ENCODE measurements at regions not wholly inside any gene's neighbourhood (a gene's known extent, or its start where the extent isn't known, plus 50 kb on each side); places are given as distances from the start of the nearest gene placed in this dataset.

- ATAC-seq (ENCODE audit: low read depth) (no peak), DNase-seq (ENCODE audit: low spot score in 2 of 2) (no peak)
- peaks cover 4% of the 10 kb centered on the region for H3K27me3 Mint-ChIP-seq
- H3K9me3 Mint-ChIP-seq: peaks cover 4% of the 10 kb centered on the region
- H3K4me1 Mint-ChIP-seq: no peaks in the 10 kb centered on the region
- H3K27ac Mint-ChIP-seq: no peak overlapping the region
- no peak overlapping the region for H3K4me3 Mint-ChIP-seq
- peaks cover 2% of the 10 kb centered on the region for H3K36me3 Mint-ChIP-seq
Measured at GRCh38 chr10:33521062-33521461, 186.6 kb upstream of the NRP1 start.

- ATAC-seq (ENCODE audit: low read depth): no peak
- H3K36me3 Mint-ChIP-seq: peaks cover 2% of the 10 kb centered on the region
Measured at GRCh38 chr10:33520223-33520622, 185.8 kb upstream of the NRP1 start.

GRCh38 chr10:33519130-33519860 lies 184.8 kb upstream of the NRP1 start:
- peaks cover 4% of the 10 kb centered on the region for H3K27me3 Mint-ChIP-seq
- ATAC-seq (ENCODE audit: low read depth) (no peak), DNase-seq (ENCODE audit: low spot score in 2 of 2) (no peak)
- no peak overlapping the region for H3K27ac Mint-ChIP-seq
- no peaks in the 10 kb centered on the region for H3K4me1 Mint-ChIP-seq
- H3K36me3 Mint-ChIP-seq: peaks cover 2% of the 10 kb centered on the region
- peaks cover 4% of the 10 kb centered on the region for H3K9me3 Mint-ChIP-seq
- H3K4me3 Mint-ChIP-seq: no peak overlapping the region

More at GRCh38 chr10:33520223-33520622, 185.8 kb upstream of the NRP1 start:
- Mint-ChIP-seq H3K27me3 (peaks cover 4% of the 10 kb centered on the region), H3K9me3 (peaks cover 4% of the 10 kb centered on the region), H3K4me1 (no peaks in the 10 kb centered on the region), H3K4me3 (no peak overlapping the region), H3K27ac (no peak overlapping the region)
- no peak for DNase-seq (ENCODE audit: low spot score in 2 of 2)

GRCh38 chr10:33510206-33510605 lies 175.7 kb upstream of the NRP1 start:
- no peak for ATAC-seq (ENCODE audit: low read depth)
- no peak for DNase-seq (ENCODE audit: low spot score in 2 of 2)
- Mint-ChIP-seq H3K4me3 (no peak overlapping the region), H3K4me1 (no peaks in the 10 kb centered on the region), H3K36me3 (no peaks in the 10 kb centered on the region), H3K9me3 (peaks cover 1% of the 10 kb centered on the region), H3K27me3 (no peaks in the 10 kb centered on the region), H3K27ac (no peak overlapping the region)

GRCh38 chr10:33509231-33509831 lies 174.9 kb upstream of the NRP1 start:
- Mint-ChIP-seq H3K27ac (no peak overlapping the region), H3K27me3 (no peaks in the 10 kb centered on the region), H3K9me3 (peaks cover 1% of the 10 kb centered on the region), H3K4me1 (no peaks in the 10 kb centered on the region), H3K36me3 (no peaks in the 10 kb centered on the region), H3K4me3 (no peak overlapping the region)
- DNase-seq (ENCODE audit: low spot score in 2 of 2) (no peak), ATAC-seq (ENCODE audit: low read depth) (no peak)

GRCh38 chr10:33507662-33508425 lies 173.4 kb upstream of the NRP1 start:
- Mint-ChIP-seq H3K4me1 (no peaks in the 10 kb centered on the region), H3K27ac (no peak overlapping the region), H3K36me3 (no peaks in the 10 kb centered on the region), H3K4me3 (no peak overlapping the region), H3K27me3 (no peaks in the 10 kb centered on the region), H3K9me3 (peaks cover 1% of the 10 kb centered on the region)
- no peak for DNase-seq (ENCODE audit: low spot score in 2 of 2)
- no peak for ATAC-seq (ENCODE audit: low read depth)

GRCh38 chr10:33506838-33507661 lies 172.6 kb upstream of the NRP1 start:
- H3K27ac Mint-ChIP-seq: no peak overlapping the region
- H3K9me3 Mint-ChIP-seq: peaks cover 1% of the 10 kb centered on the region
- ATAC-seq (ENCODE audit: low read depth) (no peak), DNase-seq (ENCODE audit: low spot score in 2 of 2) (no peak)
- no peaks in the 10 kb centered on the region for H3K4me1 Mint-ChIP-seq
- no peaks in the 10 kb centered on the region for H3K27me3 Mint-ChIP-seq
- H3K4me3 Mint-ChIP-seq: no peak overlapping the region
- H3K36me3 Mint-ChIP-seq: no peaks in the 10 kb centered on the region

GRCh38 chr10:33506391-33506790 lies 171.9 kb upstream of the NRP1 start:
- DNase-seq (ENCODE audit: low spot score in 2 of 2) (no peak), ATAC-seq (ENCODE audit: low read depth) (no peak)
- Mint-ChIP-seq H3K4me3 (no peak overlapping the region), H3K27me3 (no peaks in the 10 kb centered on the region), H3K4me1 (no peaks in the 10 kb centered on the region), H3K36me3 (no peaks in the 10 kb centered on the region), H3K27ac (no peak overlapping the region), H3K9me3 (peaks cover 1% of the 10 kb centered on the region)

GRCh38 chr10:33501161-33501560 lies 166.7 kb upstream of the NRP1 start:
- Mint-ChIP-seq H3K4me1 (no peaks in the 10 kb centered on the region), H3K27ac (no peak overlapping the region), H3K36me3 (no peaks in the 10 kb centered on the region), H3K4me3 (no peak overlapping the region), H3K27me3 (no peaks in the 10 kb centered on the region), H3K9me3 (no peaks in the 10 kb centered on the region)
- ATAC-seq (ENCODE audit: low read depth) (no peak), DNase-seq (ENCODE audit: low spot score in 2 of 2) (no peak)

GRCh38 chr10:33498391-33498891 lies 164.0 kb upstream of the NRP1 start:
- H3K36me3 Mint-ChIP-seq: no peaks in the 10 kb centered on the region
- ATAC-seq (ENCODE audit: low read depth): no peak
- H3K4me3 Mint-ChIP-seq: no peak overlapping the region
- no peak overlapping the region for H3K27ac Mint-ChIP-seq
- no peaks in the 10 kb centered on the region for H3K4me1 Mint-ChIP-seq
- DNase-seq (ENCODE audit: low spot score in 2 of 2): no peak
- no peaks in the 10 kb centered on the region for H3K9me3 Mint-ChIP-seq
- no peaks in the 10 kb centered on the region for H3K27me3 Mint-ChIP-seq

GRCh38 chr10:33497338-33497737 lies 162.9 kb upstream of the NRP1 start:
- no peak for DNase-seq (ENCODE audit: low spot score in 2 of 2)
- Mint-ChIP-seq H3K4me3 (no peak overlapping the region), H3K9me3 (no peaks in the 10 kb centered on the region), H3K4me1 (no peaks in the 10 kb centered on the region), H3K27ac (no peak overlapping the region), H3K27me3 (no peaks in the 10 kb centered on the region), H3K36me3 (no peaks in the 10 kb centered on the region)
- ATAC-seq (ENCODE audit: low read depth): no peak

GRCh38 chr10:33496096-33496495 lies 161.6 kb upstream of the NRP1 start:
- Mint-ChIP-seq H3K36me3 (no peaks in the 10 kb centered on the region), H3K4me1 (no peaks in the 10 kb centered on the region), H3K9me3 (no peaks in the 10 kb centered on the region), H3K27ac (no peak overlapping the region), H3K4me3 (no peak overlapping the region), H3K27me3 (no peaks in the 10 kb centered on the region)
- no peak for DNase-seq (ENCODE audit: low spot score in 2 of 2)
- no peak for ATAC-seq (ENCODE audit: low read depth)

- H3K27ac Mint-ChIP-seq: no peak overlapping the region
- H3K4me1 Mint-ChIP-seq: no peaks in the 10 kb centered on the region
- ATAC-seq (ENCODE audit: low read depth): no peak
- no peaks in the 10 kb centered on the region for H3K36me3 Mint-ChIP-seq
- DNase-seq (ENCODE audit: low spot score in 2 of 2): no peak
- H3K9me3 Mint-ChIP-seq: no peaks in the 10 kb centered on the region
- H3K27me3 Mint-ChIP-seq: no peaks in the 10 kb centered on the region
- no peak overlapping the region for H3K4me3 Mint-ChIP-seq
Measured at GRCh38 chr10:33494694-33495265, 160.3 kb upstream of the NRP1 start.
